ENCODE measurements at regions not wholly inside any gene's neighbourhood (a gene's known extent, or its start where the extent isn't known, plus 50 kb on each side); places are given as distances from the start of the nearest gene placed in this dataset.

DNA sequence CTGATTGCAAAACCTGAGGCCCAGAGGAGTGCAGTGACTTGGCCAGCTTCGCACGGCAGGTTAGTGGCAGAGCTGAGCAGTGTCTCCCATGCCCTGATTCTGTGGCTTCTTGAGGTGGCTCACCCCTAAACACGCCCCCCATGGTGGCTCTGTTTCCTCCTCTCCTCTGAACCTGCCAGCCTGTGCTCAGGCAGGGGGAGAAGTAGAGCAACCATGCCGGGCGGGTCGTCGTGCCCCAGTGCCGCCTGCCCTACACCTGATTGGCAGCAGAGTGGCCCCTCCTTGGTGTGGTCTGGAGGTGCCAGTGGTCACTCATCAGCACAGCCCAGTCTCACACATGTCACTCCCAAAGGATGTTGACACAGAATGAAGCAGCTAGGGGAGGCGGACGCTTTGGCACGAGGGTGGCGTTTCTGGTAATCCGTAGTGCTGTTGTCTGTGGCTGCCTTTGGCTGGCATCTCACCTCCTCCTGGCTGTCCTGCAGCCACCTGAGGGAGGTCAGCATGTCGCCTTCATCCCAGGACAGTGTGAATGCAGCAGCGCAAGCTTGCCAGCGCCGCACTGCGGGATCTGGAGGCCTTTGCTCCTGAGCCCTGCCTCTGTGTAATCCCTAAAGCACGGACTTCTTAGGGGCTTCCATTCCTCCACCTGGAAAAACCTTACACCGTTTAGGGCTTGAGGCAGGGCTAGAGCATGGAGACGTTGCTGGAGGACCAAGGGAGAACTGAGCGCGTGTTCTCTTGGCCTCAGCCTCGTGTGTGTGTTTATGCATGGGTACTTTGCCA, 294.7 kb downstream of the SEC14L1 start:
- no peak for DNase-seq

DNA sequence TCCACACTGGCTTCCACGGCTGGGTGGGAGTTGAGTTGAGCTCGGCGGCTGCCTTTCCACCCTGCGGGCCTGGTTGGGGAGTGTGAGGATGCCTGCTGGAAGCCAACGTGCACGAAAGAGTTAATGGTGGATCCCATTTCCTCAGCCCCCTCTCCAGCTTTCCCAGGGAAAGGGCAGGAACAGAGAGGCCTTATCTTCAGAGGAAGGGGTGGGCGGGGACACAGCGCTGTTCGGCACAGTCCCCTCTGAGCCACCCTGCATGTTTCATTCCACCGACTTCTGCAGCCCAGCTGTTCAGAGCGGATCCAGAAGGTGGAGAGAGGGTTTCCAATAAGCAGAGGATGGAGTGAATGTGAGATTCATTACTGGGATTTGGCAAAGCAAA, 295.3 kb downstream of the SEC14L1 start:
- no peak for DNase-seq

DNA sequence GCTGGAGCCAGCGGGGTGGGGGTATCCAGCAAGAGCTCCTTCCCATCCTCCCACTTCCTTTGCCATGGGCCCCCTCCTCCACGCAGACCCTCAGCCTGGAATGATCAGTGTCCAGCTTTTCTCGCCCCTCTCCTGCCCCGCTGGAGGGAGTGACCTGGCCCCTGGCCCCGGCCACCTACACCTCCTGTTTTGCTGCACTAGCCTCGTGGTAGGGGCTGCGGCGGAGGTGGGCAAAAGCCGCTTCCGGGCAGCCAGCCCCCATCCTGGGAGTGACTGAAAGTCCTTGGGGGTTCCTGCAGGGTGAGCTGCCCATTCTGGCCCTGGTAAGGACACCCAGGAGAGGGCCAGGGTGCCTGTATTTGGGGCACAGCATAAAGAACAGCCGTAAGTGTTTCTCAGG, 295.7 kb downstream of the SEC14L1 start:
- DNase-seq = no peak

DNA sequence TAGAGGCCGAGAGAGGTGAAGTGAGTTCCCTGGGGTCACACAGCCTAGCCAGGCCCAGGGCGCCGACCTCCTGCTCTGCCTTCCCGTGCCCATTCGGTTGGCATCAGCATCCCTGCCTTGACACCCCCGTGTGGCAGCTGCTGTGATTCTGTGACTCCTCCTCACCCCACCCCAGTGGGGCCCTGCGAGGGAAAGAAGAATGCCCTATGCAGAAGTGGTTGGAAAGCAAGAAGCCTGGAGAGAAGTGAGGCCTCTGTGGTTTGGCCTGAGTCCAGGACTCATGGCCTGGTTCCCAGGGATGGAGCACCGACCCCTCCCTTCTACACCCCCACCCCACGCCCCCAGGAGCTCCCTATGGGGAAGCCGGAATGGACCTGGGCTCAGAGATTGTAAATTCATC, 296.2 kb downstream of the SEC14L1 start:
- no peak for DNase-seq

DNA sequence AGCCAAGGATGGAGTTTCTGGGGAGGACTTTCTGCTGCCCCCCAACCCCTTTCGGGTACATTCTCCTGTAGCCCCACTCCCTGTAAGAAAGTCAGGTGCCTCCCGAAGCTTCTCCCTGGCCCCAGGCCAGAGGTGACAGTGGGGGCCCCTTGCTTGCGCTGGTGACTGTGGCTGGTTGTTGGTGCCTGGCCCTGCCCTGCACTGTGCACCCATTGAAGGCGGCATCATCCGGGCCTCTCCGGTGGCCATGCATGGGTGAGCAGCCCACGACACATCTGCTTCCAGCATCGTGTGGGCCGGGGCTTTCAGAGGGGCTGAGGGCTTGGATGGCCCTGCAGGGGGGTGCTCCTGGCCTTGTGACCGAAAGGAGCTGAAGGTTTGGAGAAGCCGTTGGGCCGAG, 297.0 kb downstream of the SEC14L1 start:
- DNase-seq = no peak

DNA sequence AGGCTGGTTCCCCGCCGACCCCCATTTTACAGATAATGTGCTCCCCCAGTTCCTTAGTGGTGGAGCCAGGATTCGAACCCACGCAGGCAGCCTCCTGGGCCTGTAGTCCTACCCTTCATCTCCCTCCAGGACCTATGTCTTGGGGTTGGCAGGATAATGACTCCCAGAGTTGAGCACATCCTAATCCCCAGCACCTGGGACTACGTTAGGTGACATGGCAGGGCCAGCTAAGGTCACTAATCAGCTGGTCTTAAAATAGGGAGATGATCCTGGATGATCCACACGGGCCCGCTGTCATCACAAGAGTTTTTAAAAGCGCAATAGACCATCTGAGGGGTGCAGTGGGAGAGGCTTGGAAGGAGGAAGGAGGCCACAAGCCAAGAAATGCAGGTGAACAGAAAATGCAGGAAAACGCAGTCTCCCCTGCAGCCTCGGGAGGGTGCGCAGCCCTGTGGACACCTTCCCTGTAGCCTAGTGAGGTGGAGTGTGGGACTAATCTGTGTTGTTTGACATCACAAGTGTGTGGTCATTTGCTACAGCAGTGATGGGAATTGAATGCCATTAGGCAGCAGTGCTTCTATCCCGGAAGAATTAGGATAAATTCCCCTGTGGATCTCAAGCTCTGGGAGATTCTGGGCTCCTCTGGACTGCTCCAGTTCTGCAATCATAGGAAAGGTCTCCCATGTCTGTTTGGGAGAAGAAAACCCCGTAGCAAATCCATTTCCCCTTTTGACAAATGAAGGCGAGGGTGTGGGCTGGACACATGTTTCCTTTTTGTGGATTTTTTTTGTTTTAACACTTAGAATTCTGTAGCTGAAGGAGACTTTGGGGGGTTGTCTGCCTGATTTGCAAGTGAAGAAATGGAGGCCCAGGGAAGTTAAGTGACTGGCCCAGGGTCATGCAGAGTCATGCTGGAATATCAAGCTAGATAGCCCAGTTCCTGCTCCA, 297.7 kb downstream of the SEC14L1 start:
- no peak for DNase-seq

DNA sequence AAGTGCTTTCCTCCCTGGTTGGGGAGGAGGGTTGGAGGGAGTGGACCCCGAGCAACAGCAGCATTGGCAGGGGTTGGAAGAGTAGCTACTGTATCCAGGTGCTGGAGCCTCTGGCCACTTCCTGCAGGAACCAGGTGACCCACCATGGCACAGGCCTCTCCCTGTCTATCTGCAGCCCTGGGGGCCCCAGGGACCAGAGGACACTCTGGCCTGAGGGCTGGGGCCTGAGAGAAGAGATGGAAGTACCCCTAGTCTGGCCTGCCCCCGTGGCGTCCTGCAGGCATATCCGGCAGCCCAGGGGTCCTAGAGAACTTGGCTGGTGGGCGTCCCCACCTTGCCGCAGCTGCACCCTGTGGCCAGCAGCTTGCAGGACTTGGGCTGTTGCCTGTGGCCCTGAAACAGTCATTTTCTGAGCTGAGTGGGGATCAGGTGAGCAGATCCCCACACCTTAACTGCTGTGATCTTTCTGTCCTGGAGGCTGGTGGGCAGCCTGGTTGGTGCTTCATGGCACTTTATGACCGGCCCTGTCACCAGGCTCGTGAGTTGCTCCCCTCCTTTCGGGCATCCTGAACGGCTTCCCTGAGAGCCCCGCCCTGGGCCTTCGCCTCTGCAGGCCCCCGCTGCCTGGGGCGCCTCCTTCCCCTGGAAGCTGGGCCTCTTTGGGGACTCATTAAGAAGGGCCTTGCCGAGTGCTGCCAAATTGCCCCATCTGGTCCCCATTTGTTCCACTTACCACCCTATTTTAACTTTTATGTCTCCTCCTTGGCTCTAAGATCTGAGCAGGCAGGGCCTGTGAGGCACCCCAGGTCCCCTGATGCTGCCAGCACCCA, 298.6 kb downstream of the SEC14L1 start:
- DNase-seq = no peak

DNA sequence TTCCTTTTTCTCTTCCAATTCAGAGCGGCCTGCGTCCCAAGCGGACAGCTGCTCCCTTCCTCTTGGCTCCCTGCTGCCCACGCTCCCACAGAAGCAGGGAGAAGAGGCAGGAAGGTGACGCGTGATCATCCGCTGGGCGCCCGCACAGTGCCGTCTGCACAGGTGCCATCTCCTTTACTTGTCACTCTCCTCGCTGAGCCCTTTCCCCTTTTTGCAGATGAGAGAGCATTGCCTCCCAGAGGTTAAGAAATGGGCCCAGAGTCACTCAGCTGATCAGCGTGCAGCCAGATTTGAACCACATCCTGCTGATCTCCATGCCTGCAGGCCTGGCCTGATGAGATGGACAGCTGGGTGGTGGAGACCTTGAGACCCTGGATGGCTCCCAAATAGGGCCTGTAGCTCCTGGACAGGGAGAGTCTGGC, 299.8 kb downstream of the SEC14L1 start:
- peak; percentile 48 for DNase-seq

DNA sequence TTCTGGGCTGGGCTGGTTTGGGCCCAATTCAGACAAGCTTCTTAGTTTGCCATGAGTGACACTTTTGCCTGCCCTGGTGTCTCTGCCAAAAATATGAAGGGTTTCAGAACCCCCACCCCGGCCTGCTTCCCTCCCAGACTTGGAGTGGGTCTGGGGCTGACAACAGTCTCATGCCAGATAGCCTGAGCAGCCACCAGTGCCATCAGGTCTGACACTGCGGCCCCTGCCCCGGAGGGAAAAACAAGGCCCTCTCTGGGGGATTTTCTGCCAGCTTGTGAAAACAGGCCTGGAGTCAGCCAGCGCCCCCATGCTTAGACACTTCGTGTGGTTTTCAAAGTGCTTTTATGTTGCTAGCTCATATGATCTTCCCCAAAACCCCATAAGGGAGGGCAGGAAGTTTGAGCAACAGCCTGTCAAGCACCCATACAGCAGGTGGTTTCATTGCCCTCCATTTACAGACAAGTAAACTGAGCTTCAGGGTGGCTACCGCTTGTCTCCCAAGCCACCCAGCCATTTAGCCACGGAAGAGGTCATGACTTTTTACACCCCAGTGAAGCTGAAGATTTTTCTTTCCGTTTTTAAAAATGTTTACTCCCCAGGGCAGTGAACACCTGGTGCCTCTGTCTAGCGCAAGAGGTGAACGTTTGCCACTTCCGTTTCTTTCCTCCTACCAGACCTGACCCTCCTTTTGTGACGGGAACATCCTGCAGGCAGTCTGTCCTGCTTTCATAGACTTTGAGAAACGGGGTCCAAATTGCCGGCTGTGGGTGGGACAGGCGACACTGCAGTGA, 300.6 kb downstream of the SEC14L1 start:
- DNase-seq = peak; percentile 76

DNA sequence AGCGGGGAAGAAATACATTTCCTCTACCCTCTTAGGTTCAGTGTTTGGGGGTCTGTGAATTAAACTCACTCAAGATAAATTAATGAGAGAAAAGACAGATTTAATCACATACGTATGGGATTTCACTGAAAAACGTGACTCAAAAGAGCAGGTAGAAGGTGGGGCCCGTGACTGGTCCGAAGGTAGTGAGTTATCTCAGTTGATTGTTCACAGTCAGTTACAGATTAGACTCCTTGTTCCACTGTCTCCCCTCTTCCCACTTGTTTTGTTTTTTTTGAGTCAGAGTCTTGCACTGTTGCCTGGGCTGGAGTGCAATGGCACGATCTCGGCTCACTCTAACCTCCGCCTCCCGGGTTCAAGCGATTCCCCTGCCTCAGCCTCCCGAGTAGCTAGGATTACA, 301.2 kb downstream of the SEC14L1 start:
- DNase-seq = no peak

DNA sequence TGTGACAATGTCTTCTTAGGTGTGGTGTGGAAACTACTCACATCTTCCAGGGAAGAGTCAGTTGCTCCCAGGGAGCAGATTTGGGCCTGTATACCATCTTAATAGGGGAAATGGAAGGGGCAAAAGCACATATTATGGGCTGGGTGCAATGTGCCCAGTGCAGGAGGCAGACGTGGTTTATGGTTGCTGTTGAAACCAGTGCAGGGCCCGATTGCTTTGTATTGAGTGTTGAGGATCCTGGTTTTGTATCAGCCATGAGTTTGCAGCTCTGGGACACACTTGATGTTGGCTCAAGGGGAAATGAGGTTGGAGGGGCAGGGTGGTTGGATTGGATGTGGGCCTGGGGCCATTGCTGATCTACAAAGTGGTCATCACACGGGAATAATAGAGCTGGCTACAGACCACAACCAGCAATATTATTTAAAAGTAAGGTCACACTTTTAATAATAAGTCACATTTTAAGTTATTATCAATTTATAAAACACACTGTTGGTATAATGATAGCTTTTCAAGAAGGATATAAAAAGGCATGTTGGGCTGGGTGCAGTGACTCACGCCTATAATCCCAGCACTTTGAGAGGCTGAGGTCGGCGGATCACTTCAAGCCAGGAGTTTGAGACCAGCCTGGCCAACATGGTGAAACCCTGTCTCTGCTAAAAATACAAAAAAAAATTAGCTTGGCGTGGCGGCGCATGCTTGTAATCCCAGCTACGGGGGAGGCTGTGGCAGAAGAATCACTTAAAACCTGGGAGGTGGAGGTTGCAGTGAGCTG, 302.4 kb downstream of the SEC14L1 start:
- no peak for DNase-seq

DNA sequence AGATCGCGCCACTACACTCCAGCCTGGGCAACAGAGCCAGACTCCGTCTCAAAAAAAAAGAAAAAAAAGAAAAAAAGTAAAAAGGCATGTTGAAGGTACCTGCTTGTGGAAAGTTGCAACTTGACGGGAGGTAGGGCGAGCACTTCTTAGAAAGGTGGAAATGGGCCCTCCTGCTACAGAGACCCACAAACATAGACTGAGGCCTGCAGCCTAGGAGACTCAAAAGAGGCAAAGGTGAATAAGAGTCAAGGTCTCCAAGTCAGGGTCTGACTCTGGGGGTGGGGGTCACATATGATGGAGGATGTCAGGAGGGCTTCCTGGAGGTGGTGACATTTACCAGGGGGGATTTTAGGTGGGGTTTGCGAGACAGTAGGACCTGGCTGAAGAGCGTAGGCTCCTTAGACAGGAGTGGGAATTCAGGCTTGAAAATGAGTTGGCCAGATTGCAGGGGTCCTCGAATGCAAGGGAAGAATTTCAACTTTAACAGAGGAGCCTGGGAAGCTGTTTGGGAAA, 303.0 kb downstream of the SEC14L1 start:
- no peak for DNase-seq

DNA sequence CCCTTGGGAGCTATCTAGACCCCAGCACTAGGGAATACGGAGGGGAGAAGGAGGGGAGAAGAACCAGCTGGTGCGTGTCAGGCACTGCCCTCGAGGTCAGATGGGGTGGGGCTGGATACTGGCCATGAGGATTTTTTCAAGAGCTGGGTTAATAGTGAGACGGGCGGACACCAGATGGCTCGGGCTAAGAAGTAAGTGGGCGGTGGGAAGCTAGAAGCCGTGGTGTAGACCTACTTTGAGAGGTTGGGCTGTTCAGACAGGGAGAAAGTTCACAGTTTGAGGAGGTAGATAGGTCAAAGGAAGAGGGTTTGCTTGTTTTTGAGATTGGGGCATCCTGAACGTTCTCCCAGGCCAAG, 303.8 kb downstream of the SEC14L1 start:
- no peak for DNase-seq

DNA sequence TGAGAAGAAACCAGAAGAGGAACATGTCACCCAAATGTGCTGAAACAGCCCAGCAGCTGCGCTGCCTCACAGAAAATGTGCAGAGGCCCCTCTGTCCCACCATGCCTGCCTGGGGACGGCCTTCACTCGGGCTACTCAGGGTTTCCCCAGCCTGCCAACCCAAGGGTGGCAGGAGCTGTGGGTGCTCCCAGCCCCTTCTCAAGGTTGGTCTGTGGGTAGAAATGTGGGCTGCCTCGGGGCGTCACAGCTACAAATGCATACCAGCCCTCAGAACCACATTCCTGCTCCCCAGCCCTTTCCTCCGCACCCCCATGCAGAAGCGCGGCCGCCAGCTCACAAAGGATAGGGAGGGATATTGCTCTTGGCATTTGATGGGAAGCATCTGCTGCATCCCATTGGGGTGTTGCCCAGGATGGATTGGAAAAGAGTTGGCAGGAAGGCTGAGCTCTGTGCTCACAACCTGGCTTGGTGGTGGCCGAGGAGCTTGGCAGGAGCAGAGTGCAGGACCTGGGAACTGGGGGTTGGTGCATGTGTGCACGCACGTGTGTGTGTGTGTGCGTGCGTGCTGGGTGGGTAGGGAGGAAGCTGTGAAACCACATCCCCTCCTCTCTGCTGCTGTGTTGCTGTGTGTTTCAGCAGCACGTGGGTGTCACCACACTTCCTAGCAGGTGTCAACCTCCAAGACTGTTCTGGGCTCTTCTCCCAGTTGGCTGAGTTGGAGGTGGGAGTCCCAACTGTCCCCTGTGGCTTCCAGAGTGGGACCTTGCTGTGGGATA, 304.4 kb downstream of the SEC14L1 start:
- peak; percentile 88 for DNase-seq

DNA sequence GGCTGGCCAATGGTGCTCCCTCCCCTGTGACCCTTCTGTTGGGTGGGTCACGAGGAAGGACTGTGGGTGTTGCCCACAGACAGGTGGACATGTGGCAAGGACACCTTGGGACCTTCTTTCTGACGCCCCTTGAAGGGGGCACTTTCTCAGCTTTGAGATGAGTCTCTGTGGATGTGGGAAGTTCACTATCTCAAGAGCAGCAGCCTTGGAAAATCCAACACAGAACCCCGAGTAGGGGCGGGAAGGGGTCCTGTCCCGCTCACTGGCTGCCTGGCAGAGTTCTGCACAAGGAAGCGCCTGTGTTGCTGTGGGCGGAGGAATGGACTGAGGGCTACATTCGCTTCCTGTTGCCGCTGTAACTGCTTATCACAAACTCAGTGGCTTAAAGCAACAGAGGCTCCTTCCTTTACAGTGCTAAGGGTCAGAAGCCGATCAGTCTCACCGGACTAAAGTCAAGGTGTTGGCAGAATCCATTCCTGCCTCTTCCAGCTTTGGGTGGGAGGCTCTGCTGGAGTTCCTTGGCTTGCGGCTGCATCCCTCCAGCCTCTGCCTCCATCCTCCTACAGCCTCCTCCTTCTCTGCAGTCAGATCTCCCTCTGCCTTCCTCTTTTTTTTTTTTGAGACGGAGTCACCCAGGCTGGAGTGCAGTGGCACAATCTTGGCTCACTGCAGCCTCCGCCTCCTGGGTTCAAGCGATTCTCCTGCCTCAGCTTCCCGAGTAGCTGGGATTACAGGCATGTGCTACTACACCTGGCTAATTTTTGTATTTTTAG, 305.2 kb downstream of the SEC14L1 start:
- DNase-seq = peak; percentile 71

DNA sequence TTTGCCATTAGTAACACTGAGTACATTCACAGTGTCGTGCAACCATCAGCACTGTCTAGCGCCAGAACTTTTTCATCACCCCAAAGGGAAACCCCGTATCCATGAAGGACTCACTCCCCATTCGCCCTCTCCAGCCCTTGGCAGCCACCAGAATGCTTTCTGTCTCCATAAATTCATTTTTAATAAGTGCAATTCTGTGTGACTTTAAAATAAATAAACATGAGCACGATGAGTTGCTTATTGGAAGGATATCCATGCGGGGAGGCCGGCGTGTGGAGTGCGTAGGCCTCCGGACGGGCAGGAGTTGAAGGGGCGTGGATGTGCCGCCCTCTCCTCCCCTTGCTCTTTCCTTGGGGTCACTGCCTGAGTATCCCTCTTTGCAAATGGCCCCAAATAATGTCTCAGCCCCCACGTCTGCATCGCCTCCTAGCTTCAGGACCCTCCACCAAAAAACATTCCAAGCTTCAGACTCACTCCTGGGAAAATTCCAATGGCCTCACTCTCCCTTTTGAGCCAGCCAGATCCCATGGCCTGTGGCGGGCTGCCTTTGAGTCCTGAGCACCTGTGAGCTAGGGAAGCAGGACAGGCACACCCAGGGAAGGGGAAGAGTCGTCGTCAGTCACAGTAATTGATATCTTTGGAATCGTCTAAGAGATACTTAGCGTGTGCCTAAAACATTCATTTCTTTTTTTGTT, 306.3 kb downstream of the SEC14L1 start:
- no peak for DNase-seq

DNA sequence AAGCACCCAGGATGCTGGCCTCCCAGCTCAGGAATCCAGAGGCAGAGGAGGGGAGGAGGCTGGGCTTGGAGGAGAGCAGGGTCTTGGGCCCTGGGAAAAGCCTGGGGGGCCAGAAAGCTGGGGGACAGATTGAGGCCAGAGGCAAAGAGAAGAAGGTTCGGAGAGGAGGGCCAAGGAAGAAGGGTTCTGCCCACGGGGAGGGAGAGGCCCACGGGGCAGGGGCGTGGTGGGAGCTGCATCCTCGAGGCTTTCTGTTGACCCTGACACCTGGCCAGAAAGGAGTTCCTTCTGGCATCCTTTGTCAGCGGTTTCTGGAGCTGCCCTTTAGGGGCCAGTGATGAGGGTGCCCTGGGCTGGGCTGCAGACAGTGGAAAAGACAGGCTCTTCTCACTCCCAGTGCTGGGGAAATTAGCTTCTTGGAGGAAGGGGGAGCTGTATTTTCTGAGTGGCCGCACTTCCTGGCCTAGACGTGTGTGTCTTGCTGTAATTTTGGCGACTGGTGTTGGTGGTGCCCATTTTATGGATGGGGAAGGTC, 308.7 kb downstream of the SEC14L1 start:
- no peak for DNase-seq

DNA sequence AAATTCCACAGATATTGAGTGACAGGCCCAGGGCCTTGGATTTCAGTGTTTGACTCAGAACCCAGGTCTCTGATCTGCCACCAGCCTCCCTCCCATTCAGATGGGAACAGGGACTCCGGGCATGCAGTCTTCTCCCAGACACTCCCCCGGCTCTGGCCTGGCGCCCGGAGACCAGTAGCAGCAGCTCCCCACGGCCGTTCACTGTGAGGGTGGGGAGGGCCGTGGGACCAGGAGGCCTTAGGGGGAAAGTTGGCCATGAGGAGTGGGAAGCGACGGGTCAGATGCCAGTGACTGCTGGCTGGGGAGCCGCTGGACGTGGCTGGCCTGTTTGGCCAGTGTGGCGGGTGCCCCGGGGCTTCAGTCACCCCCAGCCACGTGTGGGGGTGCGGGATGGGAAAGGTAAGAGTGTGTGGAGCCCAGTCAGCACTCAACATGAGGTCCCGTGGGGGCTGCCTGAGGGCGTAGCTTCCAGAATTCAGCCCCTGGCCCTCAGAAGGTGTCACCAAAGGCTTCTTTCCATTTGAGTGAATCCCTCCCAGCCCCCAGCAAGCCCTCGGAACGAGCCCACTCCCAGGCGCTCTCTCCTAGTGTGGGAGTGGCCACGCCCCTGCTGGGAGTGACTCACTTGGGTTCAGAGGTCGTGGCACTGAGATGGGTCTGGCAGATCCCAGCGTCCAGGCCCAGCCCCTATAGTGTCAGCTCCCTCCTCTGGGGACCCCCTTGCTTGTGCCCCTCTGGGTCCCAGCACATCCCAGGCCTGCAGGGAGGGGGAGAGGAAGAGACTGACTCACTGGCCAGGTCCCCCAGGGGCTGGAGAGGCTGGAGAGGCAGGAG, 309.4 kb downstream of the SEC14L1 start:
- DNase-seq = no peak
